ENCODE measurements at regions not wholly inside any gene's neighbourhood (a gene's known extent, or its start where the extent isn't known, plus 50 kb on each side); places are given as distances from the start of the nearest gene placed in this dataset.

- Histone ChIP-seq H3K9me1 (ENCODE audit: control insufficient read depth, insufficient read depth, low read length) (no peaks in the 10 kb centered on the region), H3K9me3 (replicated peaks; ENCODE audit: control insufficient read depth, insufficient read depth, low read depth, low read length) (no peaks in the 10 kb centered on the region), H4K20me1 (replicated peaks; ENCODE audit: control insufficient read depth, insufficient read depth, low read length) (no peaks in the 10 kb centered on the region), H3K4me3 (no peak overlapping the region), H3K9ac (ENCODE audit: insufficient read depth in 1 of 2, low read depth in 2 of 2, low read length in 2 of 2) (no peak overlapping the region), H3K27ac (ENCODE audit: extremely low read depth, low read depth, low read length) (no peak overlapping the region), H3K4me2 (ENCODE audit: insufficient read depth, low read length) (no peak overlapping the region), H3K27me3 (ENCODE audit: control insufficient read depth in 2 of 2, insufficient read depth in 2 of 2, low read length in 2 of 2) (peaks cover 0 to 5% of the 10 kb centered on the region in 2 experiments; a peak in 2 of 5 replicates), H3K36me3 (ENCODE audit: control insufficient read depth, insufficient read depth, low read length) (no peaks in the 10 kb centered on the region), H3K4me1 (replicated peaks in 1 of 2; ENCODE audit: control insufficient read depth in 2 of 2, insufficient read depth in 2 of 2, low read length in 2 of 2) (no peaks in the 10 kb centered on the region), H2AFZ (ENCODE audit: low read depth, low read length) (no peak overlapping the region), H3K79me2 (ENCODE audit: control insufficient read depth, insufficient read depth, low read length) (no peaks in the 10 kb centered on the region)
- DNase-seq (ENCODE audit: extremely low read depth in 1 of 4, low spot score in 3 of 4) (no peak), FAIRE-seq (no peak), ATAC-seq (no peak)
- ChIA-PET POLR2A (no interaction called here), CTCF (ENCODE audit: low intra/inter-chr PET ratio) (no interaction called here)
- no TSS peak for BruUV-seq (replicated peaks)
- WGBS (ENCODE audit: insufficient coverage, low coverage, missing lambda C conversion rate) = 0% methylated on average over 3 of the region's 3 CpGs
- intact Hi-C loops (cut with micrococcal nuclease) (no loop called here), in situ Hi-C loops (cut with MboI) (no loop called here)
- TF ChIP-seq EP300 (IDR thresholded peaks at IDR 0.05; ENCODE audit: low read length) (no peak), CHCHD3 (CRISPR knock-in tag; IDR thresholded peaks at IDR 0.05) (no peak), CREB5 (CRISPR knock-in tag; IDR thresholded peaks at IDR 0.05) (no peak), STAT5B (CRISPR knock-in tag; IDR thresholded peaks at IDR 0.05) (no peak), MAX (CRISPR knock-in tag; IDR thresholded peaks at IDR 0.05) (no peak), ZNF551 (CRISPR knock-in tag; IDR thresholded peaks at IDR 0.05) (no peak), HMGXB4 (CRISPR knock-in tag; IDR thresholded peaks at IDR 0.05) (no peak)
- TF ChIP-seq, protein P1, sequence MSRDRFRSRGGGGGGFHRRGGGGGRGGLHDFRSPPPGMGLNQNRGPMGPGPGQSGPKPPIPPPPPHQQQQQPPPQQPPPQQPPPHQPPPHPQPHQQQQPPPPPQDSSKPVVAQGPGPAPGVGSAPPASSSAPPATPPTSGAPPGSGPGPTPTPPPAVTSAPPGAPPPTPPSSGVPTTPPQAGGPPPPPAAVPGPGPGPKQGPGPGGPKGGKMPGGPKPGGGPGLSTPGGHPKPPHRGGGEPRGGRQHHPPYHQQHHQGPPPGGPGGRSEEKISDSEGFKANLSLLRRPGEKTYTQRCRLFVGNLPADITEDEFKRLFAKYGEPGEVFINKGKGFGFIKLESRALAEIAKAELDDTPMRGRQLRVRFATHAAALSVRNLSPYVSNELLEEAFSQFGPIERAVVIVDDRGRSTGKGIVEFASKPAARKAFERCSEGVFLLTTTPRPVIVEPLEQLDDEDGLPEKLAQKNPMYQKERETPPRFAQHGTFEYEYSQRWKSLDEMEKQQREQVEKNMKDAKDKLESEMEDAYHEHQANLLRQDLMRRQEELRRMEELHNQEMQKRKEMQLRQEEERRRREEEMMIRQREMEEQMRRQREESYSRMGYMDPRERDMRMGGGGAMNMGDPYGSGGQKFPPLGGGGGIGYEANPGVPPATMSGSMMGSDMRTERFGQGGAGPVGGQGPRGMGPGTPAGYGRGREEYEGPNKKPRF (IDR thresholded peaks at IDR 0.05; ENCODE audit: low read depth, low read length) = no peak
Observed at GRCh38 chr2:60627412-60627811, 74.0 kb upstream of the BCL11A start.

Measured in K562 (cell line).